Stimulated activated CD8-positive, alpha-beta memory T cell treated with anti-CD3 and anti-CD28 coated beads, Interleukin-7, amount 100 ng/mL, for 1 hour (primary cell): ENCODE measurements at regions not wholly inside any gene's neighbourhood (a gene's known extent, or its start where the extent isn't known, plus 50 kb on each side); places are given as distances from the start of the nearest gene placed in this dataset.

Experiments
- DNase-seq, 2 donors: peaks; one replicate each; pipeline ENCODE4 v3.0.0-alpha.2; 2020; ENCODE audit warnings: low read depth in 2 of 2

- no peak for DNase-seq
Observed at GRCh38 chr4:17115583-17115982, 217.1 kb upstream of the LDB2 start.

GRCh38 chr4:17112292-17112659 lies 213.8 kb upstream of the LDB2 start:
- no peak for DNase-seq

GRCh38 chr4:17109126-17109525 lies 210.7 kb upstream of the LDB2 start:
- no peak for DNase-seq

- DNase-seq, result no peak
Observed at GRCh38 chr4:17103231-17103630, 204.8 kb upstream of the LDB2 start.

DNA sequence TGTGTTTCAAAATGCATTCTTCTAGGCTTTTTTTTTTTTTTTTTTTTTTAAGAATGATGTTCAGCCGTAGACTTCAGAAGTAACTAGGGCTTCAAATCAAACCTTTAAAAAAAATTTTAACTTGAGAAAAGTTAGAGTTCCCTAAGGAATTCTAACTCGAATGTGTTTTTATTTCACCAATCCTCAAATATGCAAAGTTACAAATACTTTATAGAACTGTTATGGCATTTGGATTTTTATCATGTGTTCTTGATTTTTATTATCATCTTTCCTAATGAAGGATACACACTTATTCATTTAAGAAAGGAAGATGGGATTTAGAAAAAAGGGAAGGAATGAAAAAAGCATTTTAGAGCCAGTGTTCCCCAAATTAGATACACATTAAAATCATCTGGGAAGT lies 200.6 kb upstream of the LDB2 start:
- no peak for DNase-seq

GRCh38 chr4:17098401-17098800 lies 200.0 kb upstream of the LDB2 start:
- no peak for DNase-seq

GRCh38 chr4:17097362-17097761 lies 198.9 kb upstream of the LDB2 start:
- no peak for DNase-seq

- DNase-seq, result no peak
Observed at GRCh38 chr4:17096692-17097091, 198.2 kb upstream of the LDB2 start.

DNA sequence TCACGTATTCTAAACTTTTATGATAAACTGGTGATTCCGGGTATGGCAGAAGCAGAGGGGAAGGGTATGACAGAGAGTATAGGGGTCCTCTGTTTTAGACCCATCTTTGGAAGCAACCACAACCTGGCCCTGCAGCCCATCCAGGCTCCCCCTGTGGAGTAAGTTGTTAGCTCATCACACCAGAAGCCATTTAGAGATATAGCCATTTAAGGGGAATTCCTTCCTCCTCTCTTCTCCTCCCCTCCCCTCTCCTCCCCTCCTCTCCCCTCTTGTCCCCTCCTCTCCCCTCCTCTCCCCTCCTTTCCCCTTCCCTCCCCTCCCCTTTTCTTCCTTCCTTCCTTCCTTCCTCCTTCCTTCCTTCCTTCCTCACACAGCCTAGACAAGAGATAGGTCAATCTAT lies 197.3 kb upstream of the LDB2 start:
- DNase-seq, result no peak

DNA sequence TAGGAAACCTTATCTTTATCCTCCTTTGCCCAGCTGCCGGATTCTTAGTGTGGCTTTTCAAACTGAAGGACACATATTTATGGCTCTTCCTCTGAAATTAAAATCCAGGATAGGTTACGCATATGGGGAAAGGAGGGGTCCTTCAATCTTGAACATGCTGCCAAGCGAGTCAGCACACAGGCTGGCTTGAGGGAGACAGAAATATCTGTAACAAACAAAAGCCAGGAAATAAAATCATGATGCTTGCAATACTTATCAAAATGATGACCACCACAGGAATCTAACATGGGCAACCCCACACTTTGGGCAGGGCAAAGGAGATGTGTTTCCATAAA lies 196.4 kb upstream of the LDB2 start:
- DNase-seq, result no peak

- no peak for DNase-seq
Observed at GRCh38 chr4:17094159-17094875, 195.9 kb upstream of the LDB2 start.

GRCh38 chr4:17093481-17093880 lies 195.0 kb upstream of the LDB2 start:
- no peak for DNase-seq

DNA sequence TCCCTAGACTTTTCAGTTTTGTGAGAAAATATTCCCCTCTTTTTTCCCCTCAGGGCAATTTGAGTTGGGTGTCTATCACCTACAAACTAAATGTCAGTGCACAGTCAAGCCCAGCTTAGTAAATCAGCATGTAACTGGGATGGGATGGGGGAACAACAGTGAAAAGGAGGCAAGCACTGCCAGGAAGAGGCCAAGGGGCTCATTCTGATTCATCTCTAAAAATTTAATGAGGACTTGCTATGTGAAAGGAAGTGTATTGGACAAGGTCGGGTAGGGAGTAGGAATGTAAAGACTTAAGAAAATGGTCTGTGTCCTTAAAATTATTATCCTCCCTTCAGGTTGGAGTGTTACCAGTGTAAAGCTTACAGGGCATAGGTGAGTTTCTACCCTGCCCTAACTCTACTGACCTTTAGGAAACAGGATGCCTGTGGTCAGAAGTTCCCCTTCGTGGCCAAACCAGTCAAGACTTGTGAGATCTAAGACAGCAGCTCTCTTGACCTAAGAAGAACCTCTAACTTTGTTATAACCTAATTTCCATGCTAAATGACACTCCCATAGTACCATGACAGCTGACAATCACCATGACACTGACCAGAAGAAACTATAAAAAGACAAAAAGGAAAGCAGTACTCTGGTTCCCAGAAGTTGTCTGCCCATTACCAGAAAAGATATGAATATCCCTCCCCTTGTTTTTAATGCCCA lies 194.4 kb upstream of the LDB2 start:
- no peak for DNase-seq

DNA sequence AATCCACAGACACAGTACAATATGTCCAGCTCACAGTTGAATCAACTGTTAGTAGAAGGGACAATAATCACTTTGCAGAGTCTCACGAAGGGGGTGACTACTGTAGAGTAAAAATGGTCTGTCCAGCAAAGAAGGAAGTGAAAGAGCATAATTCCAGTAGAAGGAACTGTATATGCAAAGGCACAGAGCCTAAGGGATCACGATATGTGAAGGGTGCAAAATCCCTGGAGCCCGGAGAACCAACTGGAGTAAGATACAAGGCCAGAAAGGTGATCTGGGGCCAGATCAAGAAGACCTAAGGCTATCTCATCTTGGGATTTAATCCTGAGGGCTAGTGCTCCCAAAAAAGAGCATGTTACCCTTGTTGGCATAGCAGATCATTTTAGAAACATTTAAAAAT lies 192.7 kb upstream of the LDB2 start:
- no peak for DNase-seq

DNA sequence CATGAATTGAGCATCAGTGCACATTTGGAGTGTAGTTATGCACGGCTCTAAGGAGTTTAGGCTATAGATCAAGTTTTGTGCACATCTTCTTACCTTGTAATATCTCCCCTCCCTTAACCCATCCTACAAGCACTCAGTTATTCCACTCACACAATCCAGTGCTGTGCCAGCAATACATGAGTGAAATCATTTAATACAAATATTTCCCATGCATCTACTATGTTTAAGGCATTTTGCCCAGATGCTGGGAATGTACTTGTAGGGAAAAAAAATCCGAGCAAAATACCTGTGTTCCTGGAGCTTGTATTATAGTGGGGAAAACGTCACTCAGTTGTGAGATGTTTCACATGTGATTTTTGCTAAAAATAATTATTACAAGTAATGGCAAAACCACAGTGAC lies 191.6 kb upstream of the LDB2 start:
- no peak for DNase-seq

- no peak for DNase-seq
Observed at GRCh38 chr4:17085416-17085815, 187.0 kb upstream of the LDB2 start.

- no peak for DNase-seq
Observed at GRCh38 chr4:17082186-17082585, 183.7 kb upstream of the LDB2 start.

GRCh38 chr4:17081179-17081578 lies 182.7 kb upstream of the LDB2 start:
- DNase-seq, result no peak

DNA sequence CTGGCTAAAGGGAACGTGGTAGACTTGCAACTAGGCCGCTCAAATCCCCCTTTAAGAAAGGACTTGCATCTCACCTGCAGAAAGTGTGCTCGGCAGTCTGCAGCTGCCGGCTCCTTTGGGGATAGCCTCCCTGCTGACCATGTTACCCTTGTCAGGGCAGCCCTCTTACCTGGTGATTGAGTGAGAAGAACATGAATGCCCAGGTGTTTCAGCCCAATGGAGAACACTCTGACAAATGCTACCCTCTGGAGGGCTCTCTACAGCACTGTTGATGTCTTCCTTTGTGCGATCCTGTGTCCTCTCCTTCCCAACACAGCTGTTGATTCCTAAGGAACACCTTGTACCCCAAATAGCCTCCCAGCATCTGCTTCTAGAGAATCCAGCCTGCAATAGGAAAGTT lies 178.7 kb upstream of the LDB2 start:
- DNase-seq, result no peak

DNA sequence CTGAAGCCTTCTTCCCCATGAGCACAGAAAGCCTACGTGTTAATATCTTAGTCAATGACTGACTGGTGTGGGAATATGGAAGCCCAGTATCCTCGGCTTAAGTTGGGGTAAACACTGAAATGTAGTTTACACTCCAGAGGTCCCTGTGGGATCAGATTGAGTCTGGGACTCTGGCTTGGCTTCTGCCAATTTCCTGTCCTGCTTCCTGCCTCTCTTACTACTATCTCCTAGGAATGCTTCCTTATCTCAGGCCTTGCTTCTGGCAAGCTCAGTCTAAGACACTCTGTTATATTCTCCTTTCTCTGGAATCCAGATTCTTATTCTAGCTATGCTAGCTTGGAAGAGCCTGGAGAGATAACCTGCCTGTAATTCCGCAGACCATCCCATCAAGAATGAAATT lies 174.0 kb upstream of the LDB2 start:
- no peak for DNase-seq

- no peak for DNase-seq
Observed at GRCh38 chr4:17068891-17069290, 170.4 kb upstream of the LDB2 start.

DNA sequence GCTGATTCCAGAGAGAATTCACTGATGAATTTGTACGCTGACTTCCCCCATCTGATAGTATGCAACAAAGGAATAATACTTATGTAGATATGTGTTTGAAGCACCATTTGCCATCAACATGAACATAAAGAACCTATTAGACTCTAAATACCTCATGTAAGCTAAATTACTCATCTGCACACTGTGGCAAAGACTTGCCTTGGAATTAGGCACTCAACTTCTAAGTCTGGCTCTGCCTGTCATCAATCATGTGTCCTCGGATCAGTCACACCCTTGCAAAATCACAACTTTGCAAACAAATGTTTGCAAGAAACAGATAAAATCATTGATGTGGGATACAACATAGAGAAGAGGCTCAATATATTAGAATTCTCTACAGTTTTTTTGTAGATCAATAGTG lies 169.9 kb upstream of the LDB2 start:
- DNase-seq, result no peak

DNA sequence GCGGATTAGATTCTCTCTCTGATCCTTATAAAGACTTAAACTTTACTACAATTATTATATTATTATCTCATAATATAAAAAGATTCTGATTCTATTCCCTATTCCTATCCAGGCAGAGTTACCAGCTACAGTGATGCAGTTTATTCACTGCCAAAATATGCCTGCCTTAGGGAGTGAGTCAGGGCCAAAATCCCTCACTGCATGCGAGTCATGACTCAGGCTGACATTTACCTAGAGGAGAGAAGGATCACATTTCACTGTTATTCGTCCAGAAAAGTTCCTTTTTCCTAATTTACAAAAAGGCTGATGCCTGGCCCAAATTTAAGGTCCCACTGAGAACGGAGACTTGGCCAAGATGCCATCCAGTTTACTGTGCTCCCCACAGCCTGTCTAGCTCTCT lies 168.5 kb upstream of the LDB2 start:
- no peak for DNase-seq

DNA sequence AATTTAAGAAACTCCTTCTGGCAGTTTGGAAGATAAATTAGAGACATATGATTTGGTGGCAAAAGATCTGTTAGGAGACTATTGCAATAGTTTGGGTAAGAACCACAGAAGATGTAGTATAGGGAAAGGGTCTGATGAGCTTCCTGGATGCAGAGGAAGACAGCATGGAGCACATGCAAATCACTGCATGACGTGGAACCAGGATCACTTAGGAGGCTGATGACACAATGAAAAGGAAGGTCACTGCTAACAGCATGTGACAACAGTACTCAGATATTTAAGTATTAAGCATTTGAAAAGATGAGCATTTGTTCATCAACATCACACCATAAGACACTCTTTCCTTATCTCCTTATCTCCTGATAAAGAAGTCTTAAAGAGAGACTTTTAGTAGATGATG lies 167.8 kb upstream of the LDB2 start:
- no peak for DNase-seq
